GM08714 (cell line): ENCODE measurements at regions not wholly inside any gene's neighbourhood (a gene's known extent, or its start where the extent isn't known, plus 50 kb on each side); places are given as distances from the start of the nearest gene placed in this dataset.

Source experiments
- H3K4me3 ChIP-seq: fragments of 200-500 bp; sonication (Bioruptor generic); 2 replicates; pipeline ENCODE4 v1.5.1; 2014; ENCODE audit warnings: mild to moderate bottlenecking, low read length, inconsistent platforms
- ZNF274 ChIP-seq: IDR thresholded peaks from 2 replicates; pipeline ENCODE4 v1.6.1; 2012; ENCODE audit warnings: mild to moderate bottlenecking, low read depth, low read length

DNA sequence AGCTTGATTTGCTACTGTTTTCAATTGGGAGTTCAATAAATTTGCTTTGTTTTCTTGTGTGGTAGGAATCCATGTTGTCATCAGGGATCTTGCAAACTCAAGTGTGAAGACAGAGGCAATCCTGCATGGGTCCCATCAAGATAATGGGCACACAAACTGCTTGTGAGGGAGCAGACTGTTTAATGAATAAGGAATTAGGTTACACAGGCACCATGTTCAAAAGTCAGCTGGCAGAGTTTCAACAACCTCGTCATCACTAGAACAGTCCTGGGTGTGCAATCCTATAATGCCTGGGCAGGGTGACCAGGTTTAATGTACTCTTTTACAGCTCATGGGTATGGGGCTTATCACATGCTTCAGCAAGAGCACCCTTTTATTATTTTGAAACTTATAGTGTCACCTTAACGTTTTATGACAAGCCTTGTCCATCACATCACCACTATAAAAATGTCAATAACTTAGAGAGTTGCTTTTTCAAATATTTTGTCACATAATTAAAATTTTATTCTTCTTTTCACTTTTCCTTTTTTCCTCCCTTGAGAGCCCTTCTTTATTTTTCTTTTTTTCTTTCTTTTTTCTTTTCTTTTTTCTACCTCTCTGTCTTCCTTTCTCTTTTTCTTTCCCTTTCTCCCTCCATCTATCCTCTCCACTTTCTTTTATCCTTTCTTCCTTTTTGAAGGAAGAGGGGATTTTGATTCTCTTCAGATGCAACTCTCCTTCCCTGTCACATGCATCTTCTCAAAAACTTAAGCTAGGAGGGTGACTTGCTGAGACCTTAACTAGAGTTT is 252.2 kb upstream of the ATP2B1 start:
- no peak overlapping the region for H3K4me3 ChIP-seq
- TF ChIP-seq ZNF274, result no peak

DNA sequence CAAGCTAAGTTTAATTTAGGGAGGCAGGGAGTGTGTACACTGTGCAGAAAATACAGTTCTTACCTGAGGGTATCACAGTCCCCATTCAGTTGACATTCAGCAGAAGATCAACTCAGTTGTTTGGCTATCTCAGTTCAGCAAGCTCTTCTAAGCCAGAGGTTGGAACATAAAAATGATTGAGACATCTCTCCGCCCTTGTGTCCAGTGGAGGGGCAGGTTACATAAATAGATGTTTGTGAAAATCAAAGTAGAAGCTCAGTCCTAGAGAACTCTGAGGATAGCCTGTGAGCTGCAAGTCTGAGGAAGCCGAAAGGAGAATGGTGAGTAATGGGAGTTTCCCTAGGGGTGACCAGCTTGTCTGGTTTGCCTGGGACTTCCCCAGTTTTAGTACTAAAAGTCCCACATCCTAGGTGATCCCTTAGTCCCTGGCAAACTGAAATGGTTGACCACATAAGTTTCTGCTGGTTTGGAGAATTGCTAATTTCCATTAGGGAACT is 251.4 kb upstream of the ATP2B1 start:
- H3K4me3 ChIP-seq, result peak overlapping the region; percentile 58
- no peak for TF ChIP-seq ZNF274

DNA sequence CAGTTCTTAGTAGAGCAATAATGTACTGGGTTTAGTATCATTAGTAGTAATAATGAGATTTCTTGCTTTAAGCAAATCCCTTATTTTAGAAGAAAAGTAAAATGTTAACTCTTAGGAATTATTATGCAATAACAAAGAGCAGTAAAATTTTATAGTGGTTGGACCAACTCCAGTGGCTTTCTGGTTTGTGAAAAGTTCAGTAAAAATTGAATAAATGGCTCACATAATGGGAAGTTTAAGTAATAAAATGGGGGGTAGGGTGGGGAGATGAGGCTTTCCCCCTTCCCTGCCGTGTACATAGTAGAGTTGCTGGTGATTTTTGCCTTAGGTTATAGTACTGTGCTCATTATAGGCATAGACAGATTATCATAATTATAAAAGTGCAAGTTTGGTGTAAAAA is 250.5 kb upstream of the ATP2B1 start:
- peak overlapping the region; percentile 58; the same call in 1 of the 2 replicates for H3K4me3 ChIP-seq
- no peak for TF ChIP-seq ZNF274

DNA sequence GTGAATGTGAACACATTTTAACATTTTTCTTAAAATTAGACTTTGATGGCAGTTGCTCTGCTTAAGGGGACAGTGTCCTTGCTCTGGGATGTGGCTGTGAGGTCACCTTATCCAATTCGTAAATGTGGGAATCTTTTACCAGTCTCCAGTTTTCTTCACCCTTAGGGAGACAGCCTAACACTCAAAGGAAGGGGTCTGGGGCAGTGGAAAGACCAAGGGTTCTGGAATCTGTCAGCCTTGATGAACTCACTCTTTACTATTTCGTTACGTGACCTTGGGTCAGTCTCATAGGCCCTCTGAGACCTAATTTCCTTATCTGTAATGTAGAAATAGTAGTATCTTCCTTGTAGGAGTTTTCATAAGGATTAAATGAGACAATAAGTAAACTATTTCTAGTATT is 245.6 kb upstream of the ATP2B1 start:
- TF ChIP-seq ZNF274, result no peak
- H3K4me3 ChIP-seq, result no peak overlapping the region

DNA sequence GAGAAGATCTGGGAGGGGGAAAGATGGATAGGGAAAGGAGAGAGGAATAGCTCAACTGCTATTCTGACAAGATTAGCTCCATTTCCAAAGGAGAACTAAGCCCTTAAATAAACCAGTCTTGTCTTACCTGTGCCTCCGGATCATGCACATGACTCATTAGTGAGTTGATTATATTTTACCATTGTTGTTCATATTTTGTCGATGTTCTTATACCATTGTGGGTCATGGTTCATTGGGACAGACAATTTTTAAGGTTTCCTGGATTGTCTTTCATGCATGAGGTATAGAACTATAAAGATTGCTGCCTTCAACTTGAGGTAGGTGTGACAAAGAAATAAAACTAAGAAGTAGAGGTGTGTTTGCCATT is 243.0 kb upstream of the ATP2B1 start:
- TF ChIP-seq ZNF274, result no peak
- H3K4me3 ChIP-seq, result no peak overlapping the region

DNA sequence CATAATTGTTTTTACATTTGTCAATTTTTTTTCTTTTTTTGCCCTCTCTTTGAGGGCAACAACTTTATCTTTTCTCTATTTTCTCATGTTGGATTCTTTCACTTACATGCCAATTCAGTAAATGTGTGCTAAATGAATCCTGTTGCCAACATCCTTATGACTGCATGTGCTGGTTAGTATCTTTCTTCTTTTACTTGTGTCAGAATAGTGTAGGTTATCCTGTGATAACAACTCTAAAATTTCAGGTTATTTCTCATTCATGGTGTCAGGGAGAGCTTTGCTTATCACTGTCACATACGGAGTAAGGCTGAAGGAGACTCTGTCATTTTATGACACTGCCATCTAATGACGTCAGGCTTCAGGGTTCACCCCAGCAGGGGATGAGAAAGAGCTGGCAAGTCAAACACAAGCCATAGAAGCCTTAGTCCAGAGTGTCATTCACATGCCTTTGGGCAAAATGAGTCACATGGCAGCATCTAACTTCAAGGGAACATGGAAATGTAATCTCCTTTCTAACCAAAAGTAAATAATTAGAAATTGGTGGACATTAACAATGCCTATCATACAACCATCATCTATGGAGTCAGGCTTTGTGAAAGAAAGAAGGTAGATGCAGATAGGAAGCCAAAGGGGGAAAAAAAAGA is 242.5 kb upstream of the ATP2B1 start:
- H3K4me3 ChIP-seq, result no peak overlapping the region
- no peak for TF ChIP-seq ZNF274

DNA sequence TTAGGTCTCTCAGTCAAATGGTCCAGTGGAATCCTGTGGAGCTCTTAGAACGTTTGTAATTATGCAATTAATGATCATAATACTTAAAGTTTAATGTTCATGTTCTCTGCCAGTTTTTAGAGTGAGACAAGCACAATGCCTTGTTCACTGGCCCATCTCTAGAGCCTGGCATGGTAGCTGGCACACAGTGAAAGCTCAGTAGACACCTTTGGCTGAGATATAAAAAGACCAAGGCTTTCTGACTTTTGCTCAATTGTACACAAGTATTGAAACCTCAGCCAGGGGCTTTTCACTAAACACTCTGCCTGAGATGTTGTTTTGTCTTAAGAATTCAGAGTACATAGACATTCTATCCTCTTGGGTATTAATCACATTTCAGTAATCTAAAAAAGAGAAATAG is 241.8 kb upstream of the ATP2B1 start:
- TF ChIP-seq ZNF274, result no peak
- H3K4me3 ChIP-seq, result no peak overlapping the region; the same call in 1 of the 2 replicates

DNA sequence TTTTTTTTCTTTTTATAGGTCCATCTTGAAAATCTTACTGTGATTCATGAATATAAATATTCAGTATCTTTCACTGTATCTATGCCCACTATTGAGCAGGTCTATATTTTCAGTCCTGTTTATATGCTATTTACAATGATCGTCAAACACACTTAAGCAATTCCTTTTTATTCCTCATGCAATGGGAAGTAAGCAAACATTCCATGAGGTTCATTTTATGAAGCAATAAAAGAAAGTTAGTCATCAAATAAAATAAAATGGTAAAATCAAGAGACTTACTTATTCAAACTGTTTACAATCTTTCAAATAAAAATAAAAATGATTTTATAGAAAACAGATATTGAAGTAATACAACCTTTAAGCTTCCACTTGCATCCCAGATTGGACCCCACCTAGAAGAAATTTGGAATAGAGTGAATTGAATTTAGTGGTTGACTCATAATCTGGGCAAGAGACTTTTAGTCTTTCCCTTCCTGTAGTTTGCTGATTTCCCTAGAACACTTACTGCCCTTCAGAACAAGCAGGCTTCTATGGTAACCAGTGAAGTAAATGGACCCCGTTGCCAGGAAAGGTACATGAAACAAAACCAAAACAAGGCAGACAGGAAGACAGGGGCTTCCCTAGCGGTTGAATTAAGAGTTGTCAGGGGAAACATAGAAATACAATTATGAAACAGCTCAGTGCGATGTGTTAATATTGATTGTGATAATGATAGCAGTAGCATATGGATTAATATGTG is 241.0 kb upstream of the ATP2B1 start:
- no peak for TF ChIP-seq ZNF274
- H3K4me3 ChIP-seq, result no peak overlapping the region; the same call in 1 of the 2 replicates

DNA sequence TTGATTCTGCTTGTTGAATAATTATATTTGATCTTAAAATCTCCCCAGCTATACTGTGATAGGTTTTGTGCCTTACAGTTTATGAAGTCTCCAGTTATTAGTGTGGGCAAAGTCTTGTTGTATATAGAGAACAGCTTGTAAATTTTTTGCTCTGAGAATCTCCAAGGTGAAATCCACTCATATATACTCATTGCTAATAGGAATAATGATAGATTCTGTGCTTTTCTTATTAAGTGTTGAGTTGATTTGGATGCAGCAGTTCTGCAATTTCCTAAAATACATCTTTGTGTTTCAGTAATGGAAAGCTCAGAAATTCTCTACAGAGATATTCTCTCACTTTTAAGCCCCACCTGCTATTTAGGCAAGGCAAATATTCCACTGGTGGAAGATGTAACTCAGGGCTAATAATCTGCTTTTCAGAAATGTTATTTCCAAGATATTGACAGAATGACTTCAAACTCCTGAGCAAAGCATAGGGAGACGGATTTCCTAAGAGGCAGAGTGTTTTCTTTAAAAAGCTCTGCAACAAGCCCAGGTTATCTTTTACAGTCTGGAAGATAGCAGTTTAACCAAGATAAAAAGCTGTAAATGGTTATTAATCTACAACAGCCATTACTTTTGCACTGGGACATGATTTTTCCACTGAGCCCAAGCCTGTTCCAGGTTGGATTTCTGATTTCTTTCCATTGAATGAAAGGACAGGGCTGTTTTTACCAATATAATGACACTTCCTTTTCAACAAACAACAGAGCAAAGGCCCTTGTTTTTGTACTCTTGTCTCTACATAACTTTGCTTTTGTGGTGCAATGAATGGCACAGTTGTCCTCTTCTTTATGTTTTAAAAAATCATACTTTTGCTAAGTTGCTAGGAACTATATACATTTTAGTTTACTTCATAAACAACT is 239.9 kb upstream of the ATP2B1 start:
- no peak for TF ChIP-seq ZNF274
- no peak overlapping the region for H3K4me3 ChIP-seq

DNA sequence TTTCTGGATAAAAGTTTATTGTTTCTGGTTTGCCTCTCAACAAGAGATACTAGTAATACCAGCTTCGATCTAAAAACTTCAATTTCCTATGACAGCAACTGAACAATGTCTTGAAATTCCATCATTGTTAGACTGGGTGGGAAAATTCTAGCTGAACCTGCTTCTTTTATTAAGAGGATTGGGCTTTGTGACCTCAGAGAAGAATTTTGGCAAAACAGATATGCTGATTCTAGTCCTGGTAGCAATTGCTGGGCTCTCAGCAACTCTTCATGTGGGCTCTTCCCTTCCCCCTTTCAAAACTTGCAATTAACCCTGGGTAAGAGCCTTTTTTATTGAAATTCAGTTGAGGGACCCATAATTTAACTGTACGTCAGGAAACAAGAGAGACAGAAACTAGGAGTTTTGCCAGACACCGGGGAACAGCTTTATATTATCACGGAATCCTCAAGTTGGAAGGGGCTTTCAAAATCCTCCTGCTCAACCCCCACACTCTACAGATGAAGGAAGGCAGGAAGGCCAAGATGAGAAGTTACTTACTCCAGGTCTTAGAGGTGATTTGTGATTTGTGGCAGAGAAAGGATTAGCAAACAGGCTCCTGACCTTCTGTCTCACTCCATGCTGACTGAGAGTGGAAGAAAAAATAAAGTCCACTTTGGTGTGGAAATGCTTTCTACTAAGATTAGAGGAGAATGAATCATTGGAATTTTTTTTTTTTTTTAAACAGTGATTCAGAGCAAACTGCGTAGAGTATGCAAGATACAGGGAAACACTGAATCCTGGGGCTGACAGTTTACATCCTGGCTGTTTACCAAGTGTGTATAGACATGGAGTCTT is 239.0 kb upstream of the ATP2B1 start:
- no peak overlapping the region for H3K4me3 ChIP-seq
- no peak for TF ChIP-seq ZNF274

DNA sequence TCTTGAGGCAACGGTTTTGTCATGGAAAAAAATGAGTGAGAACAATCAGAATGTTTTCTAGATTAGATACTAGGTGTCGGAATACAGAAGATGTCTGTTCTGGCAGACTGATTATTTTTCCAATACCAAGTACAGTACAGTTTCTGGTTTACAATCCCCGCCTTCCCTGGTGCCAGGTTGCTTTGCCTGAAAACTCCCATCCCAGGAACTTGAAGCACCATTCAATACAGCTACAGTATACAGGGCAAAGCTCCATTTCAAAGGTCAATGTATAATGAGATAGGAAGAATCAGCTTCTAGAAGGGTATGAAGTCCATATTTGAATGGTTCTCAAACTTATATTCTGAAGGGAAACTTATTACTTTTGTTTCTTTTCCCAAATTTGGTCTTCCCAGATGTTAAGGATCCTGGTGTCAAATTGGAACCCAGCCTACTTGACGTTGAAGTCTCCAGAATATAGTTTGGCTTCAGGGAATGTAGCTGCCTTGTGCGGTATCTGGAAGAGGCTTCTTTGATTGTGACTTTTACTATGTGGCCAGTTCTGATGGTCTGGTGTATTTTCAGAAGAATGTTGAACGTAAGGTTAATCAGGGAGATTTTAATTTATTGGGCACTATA is 238.0 kb upstream of the ATP2B1 start:
- no peak for TF ChIP-seq ZNF274
- no peak overlapping the region for H3K4me3 ChIP-seq

DNA sequence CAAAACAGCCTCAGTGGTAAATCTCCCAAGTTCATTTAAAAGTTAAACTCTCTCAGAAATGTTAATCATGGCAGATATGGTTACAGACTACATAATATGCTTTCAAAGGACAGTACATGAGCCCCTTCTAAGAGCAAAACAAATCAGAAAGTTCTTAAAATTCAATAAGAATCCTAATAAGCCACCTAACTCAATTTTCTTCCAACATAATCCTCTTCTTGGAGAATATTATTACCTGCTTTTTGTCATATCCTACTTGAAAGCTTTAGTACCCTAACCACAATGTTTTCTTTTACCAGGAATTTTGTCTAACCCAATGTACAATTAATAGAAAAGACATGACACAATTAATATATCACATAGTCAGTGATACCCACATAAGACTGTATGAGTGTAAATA is 236.5 kb upstream of the ATP2B1 start:
- H3K4me3 ChIP-seq, result no peak overlapping the region
- TF ChIP-seq ZNF274, result no peak

DNA sequence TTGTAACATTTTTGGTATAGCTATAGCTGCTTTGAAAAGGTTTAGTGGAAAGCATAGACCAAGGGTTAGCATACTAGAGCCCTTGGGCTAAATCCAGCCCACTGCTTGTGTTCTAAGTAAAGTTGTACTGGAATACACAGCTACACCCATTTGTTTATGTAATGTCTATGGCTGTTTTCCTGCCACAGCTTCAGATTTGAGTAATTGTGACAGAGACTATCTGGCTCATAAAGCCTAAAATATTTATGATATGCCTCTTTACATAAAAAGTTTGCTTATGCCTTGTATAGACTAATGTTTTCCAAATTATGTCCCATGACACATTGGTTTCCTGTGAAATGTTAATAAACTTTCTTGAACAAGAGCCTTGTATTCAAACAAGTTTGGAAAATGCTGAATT is 234.8 kb upstream of the ATP2B1 start:
- TF ChIP-seq ZNF274, result no peak
- no peak overlapping the region for H3K4me3 ChIP-seq

DNA sequence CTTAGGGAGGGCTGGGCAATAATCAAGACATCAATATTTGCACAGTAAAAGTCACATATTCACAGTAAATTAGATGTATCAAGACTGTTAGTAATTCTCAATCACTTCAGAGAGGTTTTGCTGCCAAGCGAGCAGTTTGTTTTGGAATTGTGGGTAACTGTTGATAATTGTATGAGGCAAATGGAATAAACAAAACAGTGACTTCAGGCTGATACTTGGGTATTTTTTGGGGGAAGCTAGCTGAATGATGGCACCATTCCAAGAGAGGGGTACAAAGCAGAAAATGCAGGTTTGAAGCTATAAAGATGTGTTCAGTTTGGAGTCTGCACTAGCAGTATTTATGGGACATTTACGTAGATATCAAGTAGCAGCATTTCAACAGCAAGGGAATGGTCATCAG is 232.8 kb upstream of the ATP2B1 start:
- no peak overlapping the region for H3K4me3 ChIP-seq
- TF ChIP-seq ZNF274, result no peak
